T-cell (primary cell): ENCODE measurements at regions not wholly inside any gene's neighbourhood (a gene's known extent, or its start where the extent isn't known, plus 50 kb on each side); places are given as distances from the start of the nearest gene placed in this dataset.

Experiments used
- ATAC-seq, 4 experiments: fragments of 200-7000 bp in 3 of 4; fragments of 150-1000 bp in 1 of 4; cut with Tn5 transposase; replicated peaks in 1 of 4; 1 replicate in 3 of 4; 2 replicates in 1 of 4; pipeline ENCODE4 v1.10.0; 2021; ENCODE audit warnings: moderate library complexity in 3 of 4, mild to moderate bottlenecking in 2 of 4, moderate number of reproducible peaks in 1 of 4
- CTCF ChIA-PET, 2 donors: fragments of 300-600 bp; sonication (Branson Sonifier 250); formaldehyde crosslinking; loops; one replicate each; lab custom pipeline; 2022; ENCODE audit warnings: antibody characterized with exemption in 2 of 2; lab: Charles Lee
- POLR2A ChIA-PET, 2 donors: fragments of 300-600 bp; sonication (Branson Sonifier 250); formaldehyde crosslinking; loops; one replicate each; lab custom pipeline; 2022; ENCODE audit warnings: antibody characterized with exemption in 2 of 2; lab: Charles Lee
- DNase-seq, 35 experiments: peaks; one replicate each; pipeline versions ENCODE4 v3.0.0 to v3.0.0-alpha.2; 2013 to 2023
- H3K27ac ChIP-seq: one replicate; pipeline ENCODE4 v1.5.1; 2013; ENCODE audit warnings: low read length
- H3K27me3 ChIP-seq, 2 experiments: replicated peaks in 1 of 2; 1 replicate in 1 of 2; 2 replicates in 1 of 2; pipeline versions ENCODE4 v1.6.1 to v1.7.0; 2013; ENCODE audit warnings: low read length in 1 of 2, mixed read lengths in 1 of 2; ENCODE audit not compliant: control insufficient read depth in 2 of 2, insufficient read depth in 2 of 2; ENCODE audit errors: extremely low read depth in 1 of 2
- H3K36me3 ChIP-seq, 2 donors: 1 replicate in 1 of 2; 2 replicates in 1 of 2; pipeline versions ENCODE4 v1.6.1 to v1.7.0; 2013; ENCODE audit warnings: low read length in 1 of 2; ENCODE audit not compliant: control insufficient read depth in 2 of 2, insufficient read depth in 1 of 2; ENCODE audit errors: extremely low read depth in 1 of 2
- H3K4me1 ChIP-seq, 2 experiments: 1 replicate in 1 of 2; 2 replicates in 1 of 2; pipeline versions ENCODE4 v1.6.1 to v1.7.0; 2013; ENCODE audit warnings: low read length in 2 of 2, mixed read lengths in 1 of 2; ENCODE audit not compliant: insufficient read depth in 2 of 2, control insufficient read depth in 1 of 2; ENCODE audit errors: extremely low read depth in 1 of 2
- H3K4me3 ChIP-seq, 2 donors: 1 replicate in 1 of 2; 2 replicates in 1 of 2; pipeline versions ENCODE4 v1.5.1 to v1.7.0; 2013; ENCODE audit warnings: mild to moderate bottlenecking in 2 of 2, low read length in 1 of 2, moderate library complexity in 1 of 2; ENCODE audit not compliant: control insufficient read depth in 1 of 2; ENCODE audit errors: extremely low read depth in 1 of 2
- H3K9me3 ChIP-seq: 2 replicates; pipeline ENCODE4 v1.7.0; 2013
- H3K27ac Mint-ChIP-seq, 2 donors: one replicate each; pipeline ENCODE4 v1.8.0; 2020 to 2021; ENCODE audit warnings: mild to moderate bottlenecking in 2 of 2, mixed read lengths in 2 of 2
- H3K27me3 Mint-ChIP-seq, 2 donors: one replicate each; pipeline ENCODE4 v1.8.0; 2021 to 2022; ENCODE audit warnings: mixed read lengths in 2 of 2
- H3K36me3 Mint-ChIP-seq: one replicate; pipeline ENCODE4 v1.8.0; 2021; ENCODE audit warnings: mixed read lengths
- H3K4me1 Mint-ChIP-seq, 3 donors: one replicate each; pipeline ENCODE4 v1.8.0; 2020 to 2022; ENCODE audit warnings: mixed read lengths in 3 of 3, mild to moderate bottlenecking in 1 of 3
- H3K4me3 Mint-ChIP-seq, 3 donors: one replicate each; pipeline ENCODE4 v1.8.0; 2020 to 2022; ENCODE audit warnings: mild to moderate bottlenecking in 3 of 3, mixed read lengths in 3 of 3, moderate library complexity in 3 of 3
- H3K9me3 Mint-ChIP-seq, 3 donors: one replicate each; pipeline ENCODE4 v1.8.0; 2020 to 2022; ENCODE audit warnings: mixed read lengths in 3 of 3
- WGBS: methylation state at CpG from one replicate; pipeline ENCODE4 v1.1.5; 2013; ENCODE audit warnings: missing lambda C conversion rate; ENCODE audit not compliant: insufficient coverage; 5-methylcytosine and 5-hydroxymethylcytosine counted together

- H3K9me3 ChIP-seq = no peaks in the 10 kb centered on the region
- CTCF ChIA-PET = no interaction called here
- ATAC-seq (no peak), DNase-seq (no peak)
- no peaks in the 10 kb centered on the region for H3K27me3 ChIP-seq
- Mint-ChIP-seq H3K4me1 (no peaks in the 10 kb centered on the region), H3K27ac (no peak overlapping the region), H3K27me3 (no peaks in the 10 kb centered on the region), H3K9me3 (peaks cover 8 to 14% (median 13%) of the 10 kb centered on the region in 3 donors), H3K4me3 (no peak overlapping the region), H3K36me3 (no peaks in the 10 kb centered on the region)
- POLR2A ChIA-PET = no interaction called here
- H3K36me3 ChIP-seq = no peaks in the 10 kb centered on the region
- H3K4me3 ChIP-seq = no peak overlapping the region
- WGBS = 17% methylated on average over 1 of the region's 3 CpGs
- H3K4me1 ChIP-seq = no peaks in the 10 kb centered on the region
- H3K27ac ChIP-seq = no peak overlapping the region
Measured at GRCh38 chr17:12302711-12303110, 282.0 kb downstream of the MAP2K4 start.

GRCh38 chr17:12310811-12311210 is 290.1 kb downstream of the MAP2K4 start:
- no peaks in the 10 kb centered on the region for H3K36me3 Mint-ChIP-seq
- Histone ChIP-seq H3K36me3 (no peaks in the 10 kb centered on the region), H3K4me3 (no peak overlapping the region), H3K9me3 (no peaks in the 10 kb centered on the region), H3K27ac (no peak overlapping the region), H3K27me3 (no peaks in the 10 kb centered on the region), H3K4me1 (no peaks in the 10 kb centered on the region)
- ChIA-PET CTCF (no interaction called here), POLR2A (no interaction called here)
- H3K4me1 Mint-ChIP-seq = no peaks in the 10 kb centered on the region
- 89% methylated on average over 1 of the region's 1 CpG for WGBS
- H3K4me3 Mint-ChIP-seq = no peak overlapping the region
- peaks cover 21 to 27% (median 21%) of the 10 kb centered on the region in 3 donors for H3K9me3 Mint-ChIP-seq
- H3K27me3 Mint-ChIP-seq = no peaks in the 10 kb centered on the region
- ATAC-seq = no peak
- no peak for DNase-seq
- H3K27ac Mint-ChIP-seq = no peak overlapping the region

- ATAC-seq (no peak), DNase-seq (no peak)
- Histone ChIP-seq H3K4me1 (no peaks in the 10 kb centered on the region), H3K4me3 (no peak overlapping the region), H3K36me3 (no peaks in the 10 kb centered on the region), H3K27me3 (no peaks in the 10 kb centered on the region), H3K27ac (no peak overlapping the region), H3K9me3 (no peaks in the 10 kb centered on the region)
- Mint-ChIP-seq H3K9me3 (peaks cover 19 to 27% (median 22%) of the 10 kb centered on the region in 3 donors), H3K36me3 (no peaks in the 10 kb centered on the region), H3K27ac (no peak overlapping the region), H3K4me3 (no peak overlapping the region), H3K4me1 (no peaks in the 10 kb centered on the region), H3K27me3 (no peaks in the 10 kb centered on the region)
- CTCF ChIA-PET = no interaction called here
- POLR2A ChIA-PET = interaction anchor here in 1 of 2 donors (0.6 kb wide), 1 partner anchor 17 kb away, joined by 3 read pairs; no protein-coding TSS in a partner anchor
Measured at GRCh38 chr17:12312692-12313091, 292.0 kb downstream of the MAP2K4 start.

DNA sequence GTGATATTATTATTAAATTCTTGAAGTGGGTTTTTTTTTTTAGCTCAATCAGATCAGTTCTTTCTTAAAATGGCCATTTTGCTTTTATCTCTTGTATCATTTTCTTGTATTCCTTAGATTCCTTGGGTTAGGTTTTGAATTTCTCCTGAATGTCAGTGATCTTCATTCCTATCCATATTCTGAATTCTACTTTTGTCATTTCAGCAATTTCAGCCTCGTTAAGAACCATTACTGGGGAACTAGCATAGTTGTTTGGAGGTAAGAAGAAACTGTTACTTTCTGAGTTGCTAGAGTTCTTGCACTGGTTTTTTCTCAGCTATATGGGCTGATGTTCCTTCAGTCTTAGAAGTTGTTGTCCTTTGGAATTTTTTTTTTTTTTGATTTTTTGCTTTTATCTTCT is 293.1 kb downstream of the MAP2K4 start:
- no peak overlapping the region for H3K4me3 ChIP-seq
- WGBS = no CpG with 5 or more reads among the region's 1 CpG
- Mint-ChIP-seq H3K36me3 (no peaks in the 10 kb centered on the region), H3K27ac (no peak overlapping the region), H3K9me3 (peaks cover 15 to 27% (median 22%) of the 10 kb centered on the region in 3 donors), H3K4me1 (no peaks in the 10 kb centered on the region), H3K27me3 (no peaks in the 10 kb centered on the region), H3K4me3 (no peak overlapping the region)
- POLR2A ChIA-PET = no interaction called here
- no peaks in the 10 kb centered on the region for H3K27me3 ChIP-seq
- no peak overlapping the region for H3K27ac ChIP-seq
- ATAC-seq (no peak), DNase-seq (no peak)
- no peaks in the 10 kb centered on the region for H3K9me3 ChIP-seq
- H3K4me1 ChIP-seq = no peaks in the 10 kb centered on the region
- H3K36me3 ChIP-seq = no peaks in the 10 kb centered on the region
- CTCF ChIA-PET = no interaction called here

DNA sequence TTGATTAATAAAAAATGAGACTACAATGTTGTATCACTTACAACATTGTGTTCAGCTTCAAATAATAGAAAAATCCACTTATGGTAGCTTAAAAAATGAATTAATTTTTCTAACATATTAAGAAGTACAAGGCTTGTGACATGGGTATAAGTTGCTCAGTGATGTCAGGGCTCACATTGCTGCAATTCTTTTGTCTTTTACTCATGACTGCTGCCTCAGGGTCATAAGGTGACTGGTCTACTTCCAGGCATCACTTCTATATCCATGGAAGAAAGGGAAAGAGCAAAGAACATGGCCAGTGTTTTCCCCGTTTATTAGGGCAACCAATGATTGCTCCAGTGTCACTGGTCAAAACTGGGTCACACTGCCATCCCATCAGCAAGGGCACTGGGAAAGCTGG is 295.3 kb downstream of the MAP2K4 start:
- peaks cover 15 to 27% (median 21%) of the 10 kb centered on the region in 3 donors for H3K9me3 Mint-ChIP-seq
- H3K4me3 Mint-ChIP-seq = no peak overlapping the region
- POLR2A ChIA-PET = no interaction called here

GRCh38 chr17:12318571-12319266 is 298.0 kb downstream of the MAP2K4 start:
- WGBS = no CpG with 5 or more reads among the region's 9 CpGs
- ChIA-PET POLR2A (no interaction called here), CTCF (no interaction called here)
- no peak overlapping the region for H3K4me3 Mint-ChIP-seq
- Histone ChIP-seq H3K4me3 (no peak overlapping the region), H3K9me3 (no peaks in the 10 kb centered on the region), H3K36me3 (no peaks in the 10 kb centered on the region), H3K27me3 (no peaks in the 10 kb centered on the region), H3K27ac (no peak overlapping the region), H3K4me1 (no peaks in the 10 kb centered on the region)
- H3K36me3 Mint-ChIP-seq = no peaks in the 10 kb centered on the region
- ATAC-seq (no peak), DNase-seq (no peak)
- no peak overlapping the region for H3K27ac Mint-ChIP-seq
- no peaks in the 10 kb centered on the region for H3K27me3 Mint-ChIP-seq
- H3K4me1 Mint-ChIP-seq = no peaks in the 10 kb centered on the region
- H3K9me3 Mint-ChIP-seq = peaks cover 5 to 9% (median 8%) of the 10 kb centered on the region in 3 donors

More for the DNA sequence above, 295.3 kb downstream of the MAP2K4 start:
- Mint-ChIP-seq H3K27ac (no peak overlapping the region), H3K27me3 (no peaks in the 10 kb centered on the region), H3K4me1 (no peaks in the 10 kb centered on the region), H3K36me3 (no peaks in the 10 kb centered on the region)
- CTCF ChIA-PET = no interaction called here
- H3K9me3 ChIP-seq = no peaks in the 10 kb centered on the region
- H3K27ac ChIP-seq = no peak overlapping the region
- H3K4me3 ChIP-seq = no peak overlapping the region
- H3K36me3 ChIP-seq = no peaks in the 10 kb centered on the region
- no CpG with 5 or more reads among the region's 1 CpG for WGBS
- no peak for DNase-seq
- H3K4me1 ChIP-seq = no peaks in the 10 kb centered on the region
- H3K27me3 ChIP-seq = no peaks in the 10 kb centered on the region
- no peak for ATAC-seq

- ATAC-seq = no peak
- Histone ChIP-seq H3K27ac (no peak overlapping the region), H3K36me3 (no peaks in the 10 kb centered on the region), H3K27me3 (no peaks in the 10 kb centered on the region), H3K4me3 (no peak overlapping the region), H3K9me3 (no peaks in the 10 kb centered on the region), H3K4me1 (no peaks in the 10 kb centered on the region)
- WGBS = 79% methylated on average over 3 of the region's 4 CpGs
- ChIA-PET POLR2A (no interaction called here), CTCF (no interaction called here)
- Mint-ChIP-seq H3K4me3 (no peak overlapping the region), H3K36me3 (no peaks in the 10 kb centered on the region), H3K27me3 (no peaks in the 10 kb centered on the region), H3K9me3 (peaks cover 3 to 9% (median 3%) of the 10 kb centered on the region in 3 donors), H3K4me1 (no peaks in the 10 kb centered on the region), H3K27ac (no peak overlapping the region)
- DNase-seq = no peak
Measured at GRCh38 chr17:12320286-12320685, 299.6 kb downstream of the MAP2K4 start.
